Erythroblast (primary cell): ENCODE measurements at regions not wholly inside any gene's neighbourhood (a gene's known extent, or its start where the extent isn't known, plus 50 kb on each side); places are given as distances from the start of the nearest gene placed in this dataset.

Source experiments
- DNase-seq, 2 experiments: peaks; one replicate each; lab custom pipeline; 2025; lab: John Stamatoyannopoulos, UW
- GATA1 ChIP-seq: IDR thresholded peaks from 2 replicates; pipeline ENCODE4 v1.6.1; 2011; ENCODE audit warnings: low read depth, mild to moderate bottlenecking, control low read depth, low read length, moderate library complexity
- POLR2A ChIP-seq: IDR thresholded peaks from 2 replicates; pipeline ENCODE4 v1.6.1; 2011; ENCODE audit warnings: mild to moderate bottlenecking, low read length

- no peak for DNase-seq
- TF ChIP-seq POLR2A (no peak), GATA1 (no peak)
Measured at GRCh38 chr4:13844740-13845139, 217.2 kb upstream of the BOD1L1 start.

- DNase-seq = no peak
Measured at GRCh38 chr4:13849778-13850177, 222.3 kb upstream of the BOD1L1 start.

GRCh38 chr4:13851085-13851940 lies 223.8 kb upstream of the BOD1L1 start:
- no peak for DNase-seq
- no peak for TF ChIP-seq POLR2A
- TF ChIP-seq GATA1 = no peak

More at GRCh38 chr4:13849778-13850177, 222.3 kb upstream of the BOD1L1 start:
- TF ChIP-seq POLR2A (no peak), GATA1 (no peak)

GRCh38 chr4:13852411-13852810 lies 224.9 kb upstream of the BOD1L1 start:
- DNase-seq = no peak
- TF ChIP-seq POLR2A (no peak), GATA1 (no peak)

GRCh38 chr4:13856387-13856786 lies 228.9 kb upstream of the BOD1L1 start:
- TF ChIP-seq GATA1 = no peak
- TF ChIP-seq POLR2A = no peak

GRCh38 chr4:13857397-13857796 lies 229.9 kb upstream of the BOD1L1 start:
- DNase-seq = no peak
- TF ChIP-seq GATA1 = no peak
- TF ChIP-seq POLR2A = no peak

More at GRCh38 chr4:13856387-13856786, 228.9 kb upstream of the BOD1L1 start:
- DNase-seq = no peak

GRCh38 chr4:13857800-13858199 lies 230.3 kb upstream of the BOD1L1 start:
- DNase-seq = no peak
- TF ChIP-seq GATA1 (no peak), POLR2A (no peak)

GRCh38 chr4:13859423-13859822 lies 231.9 kb upstream of the BOD1L1 start:
- TF ChIP-seq GATA1 (no peak), POLR2A (no peak)
- DNase-seq = no peak

GRCh38 chr4:13860126-13860525 lies 232.6 kb upstream of the BOD1L1 start:
- no peak for DNase-seq
- TF ChIP-seq POLR2A = no peak
- TF ChIP-seq GATA1 = no peak

GRCh38 chr4:13865871-13866669 lies 238.5 kb upstream of the BOD1L1 start:
- no peak for DNase-seq
- TF ChIP-seq POLR2A = no peak
- no peak for TF ChIP-seq GATA1

GRCh38 chr4:13866881-13867280 lies 239.4 kb upstream of the BOD1L1 start:
- DNase-seq = no peak
- no peak for TF ChIP-seq GATA1
- TF ChIP-seq POLR2A = no peak

GRCh38 chr4:13872155-13872554 lies 244.6 kb upstream of the BOD1L1 start:
- no peak for DNase-seq
- TF ChIP-seq GATA1 = no peak
- no peak for TF ChIP-seq POLR2A

- DNase-seq = no peak
- TF ChIP-seq POLR2A = no peak
- TF ChIP-seq GATA1 = no peak
Measured at GRCh38 chr4:13872955-13873354, 245.4 kb upstream of the BOD1L1 start.

- DNase-seq = no peak
- TF ChIP-seq POLR2A = no peak
- TF ChIP-seq GATA1 = no peak
Measured at GRCh38 chr4:13875181-13875580, 247.7 kb upstream of the BOD1L1 start.
